NCI-H2196 treated with DMSO at 0.1 percent for 48 hours (cell line): ENCODE measurements at regions not wholly inside any gene's neighbourhood (a gene's known extent, or its start where the extent isn't known, plus 50 kb on each side); places are given as distances from the start of the nearest gene placed in this dataset.

Source experiments
- DNase-seq: peaks from one replicate; lab custom pipeline; 2025; ENCODE audit not compliant: unreplicated experiment; lab: John Stamatoyannopoulos, UW

DNA sequence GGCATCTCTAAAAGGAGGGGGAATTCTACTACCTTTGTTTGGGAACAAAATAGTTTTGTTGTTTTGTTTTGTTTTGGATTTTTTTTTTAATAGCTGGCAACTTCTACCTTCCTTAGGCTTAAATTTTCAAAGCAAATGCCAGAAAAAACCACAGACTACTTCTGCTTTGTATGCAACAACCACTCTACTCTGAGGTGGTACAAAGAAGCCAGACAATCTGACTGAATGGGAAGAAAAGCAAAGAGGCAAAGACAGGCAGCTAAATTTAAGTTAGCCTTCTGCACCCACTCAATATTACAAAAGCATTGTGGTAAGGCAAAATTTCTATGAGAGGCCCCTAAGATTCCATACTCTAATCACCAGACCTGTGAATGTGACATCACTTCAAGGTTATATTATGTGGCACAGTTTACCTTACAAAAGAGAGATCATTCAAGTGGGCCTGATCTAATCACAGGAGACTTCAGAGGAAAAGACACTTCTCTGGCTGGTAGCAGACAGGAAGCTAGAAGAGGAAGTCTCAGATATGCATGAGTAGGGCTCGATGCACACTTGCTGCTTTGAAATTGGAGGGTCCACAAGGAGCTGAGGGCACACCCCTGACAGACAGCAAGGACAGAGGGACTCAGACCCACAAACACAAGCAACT, 566.6 kb downstream of the RPS29 start:
- DNase-seq: no peak

GRCh38 chr14:49017447-49017846, 568.7 kb downstream of the RPS29 start:
- DNase-seq: no peak

DNA sequence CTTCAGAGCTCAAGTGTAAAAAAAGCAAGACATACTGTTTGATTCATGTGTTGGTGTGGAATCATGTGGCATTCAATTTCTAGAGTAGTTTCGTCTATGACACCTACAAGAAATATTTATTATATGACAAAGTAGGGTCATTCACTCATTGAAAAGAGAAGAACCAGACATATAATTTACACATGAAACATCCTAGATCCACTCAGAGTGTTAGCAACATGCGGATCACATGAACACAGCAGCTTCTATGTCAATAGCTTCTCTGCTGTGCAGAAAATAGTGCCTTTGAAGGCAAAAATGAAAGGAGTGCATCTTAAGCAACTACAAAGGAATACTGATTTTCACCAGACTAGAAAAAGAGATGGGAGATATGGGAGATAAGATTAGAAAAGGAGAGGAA, 569.8 kb downstream of the RPS29 start:
- DNase-seq: no peak

- no peak for DNase-seq
These were observed 571.7 kb downstream of the RPS29 start for GRCh38 chr14:49014476-49014875.

DNA sequence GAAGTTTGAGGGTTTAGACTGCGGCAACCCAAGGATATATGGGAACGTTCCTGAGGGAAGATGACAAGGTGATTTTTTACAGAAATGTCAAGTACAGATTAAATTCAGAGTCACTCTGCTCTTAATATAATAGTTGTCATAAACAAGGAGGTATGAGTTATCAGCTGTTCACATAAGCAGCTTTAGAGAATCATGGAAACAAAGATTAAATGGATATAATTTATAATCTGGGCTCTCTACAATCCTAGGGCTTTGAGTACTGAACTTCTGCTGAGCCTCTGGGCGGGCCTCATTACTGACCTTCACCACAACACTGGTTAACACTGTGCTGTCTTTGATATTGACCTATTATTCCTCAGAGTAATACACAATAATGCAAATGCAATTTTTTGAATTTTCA, 577.8 kb downstream of the RPS29 start:
- no peak for DNase-seq

DNA sequence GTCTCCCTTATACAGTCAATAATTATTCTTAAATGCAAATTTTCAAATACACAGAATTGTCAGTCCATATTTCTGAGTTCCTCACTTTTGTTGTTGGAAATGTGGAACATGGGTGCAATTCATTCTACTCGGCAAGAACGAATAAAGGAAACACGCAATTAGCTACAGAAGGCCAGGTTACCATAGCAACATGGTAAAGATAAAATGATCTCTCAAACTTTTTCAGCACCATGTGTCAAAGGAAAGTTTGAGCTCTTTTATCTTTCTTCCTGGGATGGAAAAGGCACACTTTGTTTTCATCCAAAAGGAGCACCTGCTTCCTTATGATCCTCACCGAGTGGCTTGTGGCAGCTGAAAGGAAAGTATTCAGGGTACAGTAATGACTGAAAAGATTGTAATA, 595.0 kb downstream of the RPS29 start:
- DNase-seq: no peak

GRCh38 chr14:48983351-48983888, 602.8 kb downstream of the RPS29 start:
- no peak for DNase-seq

GRCh38 chr14:48974994-48975393, 611.2 kb downstream of the RPS29 start:
- no peak for DNase-seq

- no peak for DNase-seq
These were observed 613.0 kb downstream of the RPS29 start for GRCh38 chr14:48973151-48973550.

GRCh38 chr14:48970943-48971342, 615.2 kb downstream of the RPS29 start:
- no peak for DNase-seq

DNA sequence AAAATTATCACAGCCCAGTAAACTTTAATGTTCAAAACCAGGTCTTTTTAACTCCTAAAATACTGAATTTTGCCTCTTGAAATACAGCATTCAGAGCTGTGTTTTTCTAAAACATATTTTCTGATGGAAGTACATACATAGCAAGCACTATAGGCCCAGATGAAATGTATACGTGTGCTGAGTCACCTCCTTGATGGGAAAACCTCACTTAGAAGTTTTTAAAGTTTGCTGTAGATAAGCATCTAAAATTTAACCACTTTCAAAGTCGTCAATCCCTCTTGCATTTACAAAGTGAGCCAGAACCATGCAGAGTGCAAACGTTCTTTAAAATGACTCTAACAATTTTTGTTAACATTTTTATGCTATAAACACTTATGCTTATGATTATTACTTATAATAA, 618.8 kb downstream of the RPS29 start:
- no peak for DNase-seq

- DNase-seq: no peak
These were observed 622.9 kb downstream of the RPS29 start for GRCh38 chr14:48963231-48963790.

DNA sequence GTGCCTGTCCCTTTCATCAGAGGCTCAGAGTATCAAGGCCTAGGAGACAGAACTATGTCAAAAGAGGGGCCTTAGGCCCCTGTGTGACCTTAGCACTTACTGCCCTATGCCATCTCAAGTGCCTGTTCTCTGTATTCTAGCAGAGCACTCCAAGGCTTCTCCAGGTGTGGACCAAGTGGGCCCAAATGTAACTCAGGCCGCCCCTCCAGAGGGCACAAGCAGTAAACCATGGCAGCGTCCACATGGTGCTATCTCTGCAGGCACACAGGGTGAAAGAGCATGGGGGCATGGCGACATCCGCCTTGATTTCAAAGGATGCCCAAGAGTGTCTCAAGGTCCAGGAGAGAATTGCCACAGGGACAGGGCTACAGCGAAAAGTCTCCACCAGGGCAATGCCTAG, 628.7 kb downstream of the RPS29 start:
- DNase-seq: no peak

DNA sequence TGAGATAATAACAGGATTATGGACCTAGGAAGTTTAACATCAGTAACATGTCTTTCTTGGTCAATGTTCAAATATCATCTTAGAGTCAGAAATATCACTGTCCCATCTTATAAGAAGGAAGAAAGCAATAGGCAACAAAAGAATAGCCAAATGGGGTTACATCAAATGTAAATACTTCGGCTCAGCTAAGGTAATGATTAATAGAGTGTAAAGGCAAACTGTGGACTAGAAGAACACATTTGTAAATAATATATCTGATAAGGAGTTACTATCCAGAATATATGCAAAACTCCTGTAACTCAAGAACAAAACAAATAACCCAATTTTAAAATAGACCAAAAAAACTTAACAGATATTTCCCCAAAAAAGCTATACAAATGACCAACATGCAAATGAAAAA, 630.3 kb downstream of the RPS29 start:
- no peak for DNase-seq

DNA sequence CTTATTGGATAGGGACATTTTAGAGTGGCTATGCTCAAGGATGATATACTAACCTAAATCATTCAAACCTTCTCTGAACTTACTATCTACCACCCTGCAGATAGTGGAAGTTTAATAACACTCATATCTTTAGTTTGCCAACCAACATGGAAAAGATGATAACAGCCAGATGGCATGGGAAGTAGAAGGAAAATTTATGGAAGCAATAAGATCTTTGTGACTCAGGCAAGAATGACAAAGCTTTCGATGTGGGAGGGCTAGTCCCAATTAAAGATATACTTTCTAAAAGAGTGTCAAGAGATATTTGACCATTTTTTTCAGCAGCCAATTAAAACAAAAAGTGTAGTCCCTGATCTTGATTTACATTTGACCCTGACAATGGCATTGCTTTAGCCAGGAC, 631.7 kb downstream of the RPS29 start:
- DNase-seq: no peak

DNA sequence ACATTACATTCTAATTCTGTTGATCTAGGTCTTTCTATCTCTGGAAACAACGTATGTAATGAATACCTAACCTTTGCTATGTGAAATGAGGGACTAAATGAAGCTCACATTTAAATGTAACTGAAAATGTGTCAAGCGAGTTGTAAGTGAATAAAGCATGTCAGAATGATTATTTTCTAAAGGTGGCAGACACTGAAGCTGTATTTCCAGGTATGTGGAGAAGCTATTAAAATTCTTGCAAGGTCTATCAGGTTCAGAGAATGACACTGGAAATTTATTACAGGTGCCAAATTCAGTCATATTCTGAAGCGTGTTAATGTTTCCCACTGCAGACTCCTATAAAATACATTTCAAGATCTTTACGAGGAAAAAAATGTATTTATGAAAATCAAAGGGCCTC, 641.4 kb downstream of the RPS29 start:
- DNase-seq: no peak

DNA sequence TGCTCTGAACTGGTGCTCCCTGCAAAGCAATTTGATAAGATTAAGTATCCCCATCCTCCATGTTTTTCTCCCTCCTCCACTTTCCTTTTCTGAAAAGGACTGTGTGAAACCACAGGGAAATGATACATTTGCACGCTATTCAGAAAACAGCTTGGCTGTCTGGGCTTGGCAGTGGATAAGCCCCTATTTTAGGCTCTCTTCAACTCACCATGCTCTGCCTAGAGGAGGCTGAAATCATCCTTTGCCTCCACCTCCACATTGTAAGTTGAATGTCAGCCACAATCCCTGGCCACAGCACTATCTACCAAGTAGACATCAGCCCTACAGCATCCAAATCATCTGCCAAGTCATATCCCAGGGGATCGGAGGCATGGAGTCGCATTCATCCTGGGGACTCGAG, 642.3 kb downstream of the RPS29 start:
- DNase-seq: no peak

DNA sequence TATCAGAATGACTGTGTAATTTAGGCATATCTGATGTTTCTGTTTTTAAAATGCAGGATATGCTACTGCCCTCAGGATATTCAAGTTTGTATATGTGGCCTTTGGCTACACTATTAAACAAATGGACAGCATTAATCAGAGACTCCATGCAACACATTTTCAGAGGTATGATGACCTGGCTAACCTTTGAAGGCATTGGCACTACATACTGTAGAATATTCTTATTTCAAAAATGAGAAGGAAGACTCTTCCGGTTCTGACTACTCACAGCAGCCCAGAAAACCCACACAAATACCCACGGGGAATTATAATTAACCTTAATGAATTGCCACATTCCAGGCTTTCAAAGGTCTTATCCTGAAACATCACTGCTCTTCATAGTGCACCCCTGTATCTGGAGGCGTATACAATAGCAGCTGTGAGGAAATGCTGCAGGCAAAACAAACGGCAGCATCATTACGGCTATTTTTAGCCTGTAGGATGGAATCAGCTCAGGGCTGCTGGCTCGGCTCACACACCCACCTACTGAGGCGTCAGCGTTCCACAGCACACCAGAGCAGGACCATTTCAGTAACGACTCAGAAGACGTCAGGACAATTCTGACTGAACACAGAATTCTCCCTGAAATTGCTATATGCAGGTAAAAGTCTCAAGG, 648.5 kb downstream of the RPS29 start:
- no peak for DNase-seq

DNA sequence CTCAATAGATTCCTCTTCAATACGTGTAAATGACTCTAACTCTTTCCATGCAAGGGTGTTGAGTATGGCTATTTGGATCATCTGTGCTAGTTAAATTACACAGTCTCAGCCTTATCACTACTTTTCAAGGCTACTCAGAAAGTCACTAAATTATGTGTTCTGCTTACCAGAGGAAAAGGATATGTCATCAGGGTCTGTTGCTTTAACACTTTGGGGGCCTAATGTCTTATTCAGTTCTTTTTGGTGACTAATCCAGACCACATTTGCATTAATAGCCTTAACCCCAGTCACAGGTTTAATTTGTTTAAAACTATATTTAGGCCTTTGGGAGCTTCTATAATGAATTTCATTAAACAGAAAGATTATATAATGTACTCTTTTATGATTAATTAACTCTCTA, 649.3 kb downstream of the RPS29 start:
- DNase-seq: no peak

DNA sequence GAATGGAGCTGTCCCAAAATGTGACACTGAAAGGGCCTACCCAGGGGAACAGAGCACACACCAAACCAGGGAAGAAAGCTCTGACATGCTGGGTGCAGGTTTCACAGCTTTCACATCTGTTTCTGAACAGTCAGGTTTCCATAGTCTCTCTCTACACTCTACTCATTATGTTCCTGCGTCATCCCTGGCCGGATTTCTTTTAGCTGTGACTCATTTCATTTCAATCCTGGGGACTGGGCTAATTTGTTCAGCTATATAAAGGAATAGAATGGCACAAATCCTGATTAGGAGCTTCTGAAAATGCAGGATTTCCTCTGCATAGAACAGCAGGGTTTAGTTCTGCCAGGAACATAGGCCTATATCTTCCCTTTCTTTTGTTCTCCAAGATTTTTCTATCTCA, 649.8 kb downstream of the RPS29 start:
- no peak for DNase-seq

GRCh38 chr14:48925184-48925583, 661.0 kb downstream of the RPS29 start:
- no peak for DNase-seq

- DNase-seq: no peak
These were observed 671.3 kb downstream of the RPS29 start for GRCh38 chr14:48914921-48915320.

GRCh38 chr14:48914382-48914781, 671.8 kb downstream of the RPS29 start:
- DNase-seq: no peak
